Right cardiac atrium (tissue), 5 donors: ENCODE measurements at regions not wholly inside any gene's neighbourhood (a gene's known extent, or its start where the extent isn't known, plus 50 kb on each side); places are given as distances from the start of the nearest gene placed in this dataset.

ENCODE experiments used
- ATAC-seq, 2 donors: fragments of 200-7000 bp; cut with Tn5 transposase; one replicate each; pipeline versions ENCODE4 v1.8.0 to v1.9.1; 2020; ENCODE audit warnings: moderate library complexity in 2 of 2, mild to moderate bottlenecking in 1 of 2
- DNase-seq, 3 donors: peaks; one replicate each; pipeline ENCODE4 v3.0.0-alpha.2; 2020
- H3K27ac ChIP-seq: one replicate; pipeline ENCODE4 v1.5.1; 2013; ENCODE audit warnings: mild to moderate bottlenecking, low read length, control low read depth, moderate library complexity
- H3K27me3 ChIP-seq: one replicate; pipeline ENCODE4 v1.6.1; 2013; ENCODE audit not compliant: control insufficient read depth, insufficient read depth
- H3K4me1 ChIP-seq: one replicate; pipeline ENCODE4 v1.6.1; 2013; ENCODE audit warnings: low read length; ENCODE audit not compliant: control insufficient read depth, insufficient read depth
- H3K4me3 ChIP-seq: one replicate; pipeline ENCODE4 v1.5.1; 2013; ENCODE audit warnings: low read length, control low read depth
- H3K9me3 ChIP-seq: one replicate; pipeline ENCODE4 v1.6.1; 2013; ENCODE audit warnings: low read length; ENCODE audit not compliant: control insufficient read depth
- WGBS: extraction: QIAGEN DNeasy Blood & Tissue Kit; methylation state at CpG from one replicate; pipeline ENCODE4 v1.1.7; 2013; 5-methylcytosine and 5-hydroxymethylcytosine counted together
- intact Hi-C, 4 donors: fragments of 100-400 bp; cut with DNase I; formaldehyde crosslinking; loops; one replicate each; pipeline versions ENCODE4 v1.11.0 to v1.14.0; 2022 to 2023
- donor health status: healthy with polysubstance abuse.
- donor health status: DM: no; HTN: yes; CAD: no.
- donor health status: DM: no; HTN: no; CAD: no.
- donor health status: DM: no; HTN: yes; CAD: no; lungs with severe emphysema.
- donor health status: DM: yes; HTN: yes; CAD: no.

DNA sequence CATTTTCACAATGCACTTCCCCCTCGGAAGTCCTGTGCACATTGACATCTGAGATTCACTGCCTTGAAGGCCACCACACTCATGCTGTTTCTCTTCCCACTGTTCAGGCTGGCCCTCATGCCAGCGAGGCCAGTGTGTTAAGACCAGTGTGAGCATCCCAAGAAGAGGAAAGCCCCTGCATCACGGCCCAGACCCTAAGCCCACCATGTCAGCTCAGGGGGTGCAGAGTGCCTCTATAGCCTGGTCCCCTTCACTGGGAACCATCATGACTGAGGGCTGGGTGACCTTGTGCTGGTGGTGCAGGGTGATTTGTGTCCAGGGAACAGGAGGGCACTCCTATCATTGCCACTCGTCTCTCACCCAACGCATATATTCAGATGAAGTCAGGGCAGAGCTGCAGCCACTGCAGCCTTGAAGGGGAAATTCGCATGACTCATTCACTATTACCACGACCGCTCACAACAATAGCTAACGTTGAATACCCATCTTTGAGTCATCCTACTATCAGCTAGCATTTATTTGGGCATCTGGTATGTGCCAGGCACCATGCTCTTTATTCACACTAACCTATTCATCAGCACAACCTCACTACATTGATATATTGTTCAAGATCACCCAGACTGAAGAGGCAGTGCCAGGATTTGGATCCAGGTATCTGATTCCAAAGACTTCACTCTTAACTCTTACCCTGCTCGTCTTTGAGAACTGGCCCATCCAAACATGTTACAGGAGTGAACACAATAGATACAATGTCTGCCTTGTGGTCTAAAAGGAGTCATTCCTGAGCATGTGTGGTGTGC, 58.8 kb upstream of the SLC6A11 start:
- no peak for DNase-seq
- H3K27ac ChIP-seq = no peak overlapping the region
- whole genome bisulfite sequencing = 55% methylated on average over 10 of the region's 10 CpGs
- intact Hi-C loops = loop anchor here in 3 of 4 donors (5.0 to 10.0 kb wide), 3 partner anchors 298 to 578 kb away; no protein-coding TSS in a partner anchor
- no peaks in the 10 kb centered on the region for H3K4me1 ChIP-seq
- H3K27me3 ChIP-seq = no peaks in the 10 kb centered on the region
- no peak overlapping the region for H3K4me3 ChIP-seq
- no peaks in the 10 kb centered on the region for H3K9me3 ChIP-seq
- no peak for ATAC-seq

DNA sequence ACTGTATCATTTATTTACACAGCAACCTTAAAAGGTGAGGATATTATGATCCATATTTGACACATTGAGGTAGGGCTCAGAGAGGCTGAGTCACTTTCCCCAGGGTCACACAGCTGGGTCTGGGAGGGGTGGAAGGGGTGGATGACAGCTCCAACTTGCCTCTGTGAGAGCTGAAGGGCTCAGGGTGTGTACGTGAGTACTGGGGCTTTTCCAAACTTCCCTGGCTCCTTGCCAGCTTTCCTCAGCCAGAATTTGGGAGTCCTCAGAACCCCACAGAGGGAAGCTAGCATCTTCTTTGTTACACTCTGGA, 58.3 kb upstream of the SLC6A11 start:
- Histone ChIP-seq H3K4me1 (no peaks in the 10 kb centered on the region), H3K9me3 (no peaks in the 10 kb centered on the region), H3K27ac (no peak overlapping the region), H3K4me3 (no peak overlapping the region), H3K27me3 (no peaks in the 10 kb centered on the region)
- 14% methylated on average over 1 of the region's 1 CpG for WGBS
- no peak for ATAC-seq
- intact Hi-C loops = loop anchor here in 3 of 4 donors (2.0 to 10.0 kb wide), 4 partner anchors 125 to 577 kb away; no protein-coding TSS in a partner anchor
- no peak for DNase-seq

DNA sequence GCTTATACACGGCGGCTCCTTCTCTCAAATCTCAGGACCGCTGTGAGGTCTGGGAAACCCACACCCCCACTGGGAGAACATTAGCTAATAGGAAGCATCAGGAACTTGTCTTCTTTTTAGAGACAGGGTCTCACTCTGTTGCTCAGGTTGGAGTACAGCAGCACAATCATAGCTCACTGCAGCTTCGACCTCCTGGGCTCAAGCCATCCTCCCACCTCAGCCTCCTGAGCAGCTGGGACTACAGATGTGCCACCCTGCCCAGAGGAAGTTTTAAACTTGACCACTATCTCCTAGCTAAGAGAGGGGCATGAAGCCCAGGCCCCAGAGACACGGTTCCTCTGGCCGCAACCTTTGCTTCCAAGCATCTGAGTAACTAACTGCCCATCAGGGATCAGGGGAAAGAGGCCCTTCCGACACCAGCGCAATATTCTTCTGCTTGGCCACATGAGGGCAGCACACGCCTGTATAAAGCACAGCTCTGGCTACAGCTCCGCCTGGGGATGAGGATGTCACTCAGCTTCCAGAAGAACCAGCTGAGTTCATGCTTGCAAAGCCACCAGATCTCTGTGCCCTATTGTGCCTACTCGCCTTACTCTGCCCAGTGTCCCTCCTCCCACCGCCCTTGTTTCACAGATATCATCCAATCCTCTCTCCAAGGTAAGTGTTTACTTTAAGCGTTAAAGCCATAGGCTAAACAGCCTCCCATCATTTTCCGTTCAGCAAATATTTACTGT, 57.6 kb upstream of the SLC6A11 start:
- Histone ChIP-seq H3K4me3 (no peak overlapping the region), H3K9me3 (no peaks in the 10 kb centered on the region), H3K27ac (no peak overlapping the region), H3K27me3 (no peaks in the 10 kb centered on the region), H3K4me1 (no peaks in the 10 kb centered on the region)
- WGBS = 37% methylated on average over 14 of the region's 14 CpGs
- ATAC-seq (peak; percentile 79 to 90), DNase-seq (peak; percentile 46 to 76 (median 61))
- intact Hi-C loops = loop anchor here in 3 of 4 donors (2.0 to 10.0 kb wide), 4 partner anchors 124 to 576 kb away; no protein-coding TSS in a partner anchor

DNA sequence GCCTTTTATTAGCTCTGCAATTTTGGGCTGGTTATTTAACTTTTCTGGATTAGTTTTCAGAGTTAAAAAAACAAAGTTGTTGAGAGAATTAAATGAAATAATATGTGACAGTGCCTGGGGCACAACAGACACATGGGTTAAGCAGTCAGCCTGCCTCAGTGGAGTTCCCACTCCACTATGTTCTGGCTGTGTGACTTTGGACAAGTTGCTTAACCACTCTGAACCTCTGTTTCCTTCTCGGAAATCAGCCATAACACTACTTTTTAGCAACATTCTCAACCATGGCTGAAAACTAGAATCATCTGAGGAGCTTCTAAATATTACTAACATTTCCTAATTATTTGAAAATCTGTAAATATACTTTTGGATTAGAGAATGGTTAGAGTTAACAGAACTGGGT, 56.5 kb upstream of the SLC6A11 start:
- WGBS = 68% methylated on average over 1 of the region's 1 CpG
- Histone ChIP-seq H3K4me3 (no peak overlapping the region), H3K4me1 (no peaks in the 10 kb centered on the region), H3K27ac (no peak overlapping the region), H3K9me3 (no peaks in the 10 kb centered on the region), H3K27me3 (no peaks in the 10 kb centered on the region)
- DNase-seq = no peak
- no peak for ATAC-seq
- intact Hi-C loops = loop anchor here in 3 of 4 donors (2.0 to 10.0 kb wide), 4 partner anchors 123 to 575 kb away; no protein-coding TSS in a partner anchor

DNA sequence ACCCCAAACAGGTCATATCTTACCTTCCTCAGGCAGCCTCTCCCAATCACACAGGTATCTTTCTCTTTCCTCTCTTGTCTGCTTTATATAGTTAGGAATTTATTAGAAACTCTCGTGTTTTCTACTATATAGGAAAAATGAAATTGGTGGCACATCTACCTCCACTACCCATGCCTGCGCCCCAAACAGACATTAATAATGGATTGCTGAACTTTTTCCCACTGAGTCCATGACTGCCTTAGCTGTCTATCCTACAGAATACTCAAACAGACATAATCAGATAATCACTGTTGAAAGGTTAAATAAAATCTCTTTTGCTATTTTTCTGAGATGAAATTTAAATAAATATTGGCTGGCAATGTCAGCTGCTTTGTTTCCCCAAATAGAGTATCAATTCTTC, 55.8 kb upstream of the SLC6A11 start:
- Histone ChIP-seq H3K9me3 (no peaks in the 10 kb centered on the region), H3K4me3 (no peak overlapping the region), H3K4me1 (no peaks in the 10 kb centered on the region), H3K27me3 (no peaks in the 10 kb centered on the region), H3K27ac (no peak overlapping the region)
- 75% methylated on average over 2 of the region's 2 CpGs for WGBS
- intact Hi-C loops = loop anchor here in 2 of 4 donors (5.0 to 10.0 kb wide), 3 partner anchors 185 to 455 kb away; no protein-coding TSS in a partner anchor
- no peak for ATAC-seq
- DNase-seq = no peak

DNA sequence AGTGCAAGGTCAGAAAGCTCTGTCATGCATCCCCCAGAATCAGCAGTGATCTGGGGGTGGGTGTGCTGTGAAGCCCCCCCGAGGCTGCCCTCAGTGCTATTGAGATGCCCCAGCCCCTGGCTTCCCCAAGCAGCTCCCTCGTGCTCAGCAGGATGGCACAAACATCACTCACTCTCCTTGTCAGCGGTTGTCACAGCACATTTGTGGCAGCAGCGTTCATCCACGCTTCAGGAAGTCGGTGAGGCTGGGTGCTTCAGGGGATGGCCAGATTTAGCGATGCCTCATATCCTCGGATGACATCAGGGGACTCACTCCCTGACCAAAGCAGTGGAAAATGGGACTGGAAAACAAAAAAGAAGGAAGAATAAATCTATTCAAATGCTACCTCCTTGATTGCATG, 54.4 kb upstream of the SLC6A11 start:
- H3K4me1 ChIP-seq = no peaks in the 10 kb centered on the region
- H3K27me3 ChIP-seq = no peaks in the 10 kb centered on the region
- no peak overlapping the region for H3K27ac ChIP-seq
- intact Hi-C loops = loop anchor here in 2 of 4 donors (5.0 to 10.0 kb wide), 3 partner anchors 183 to 453 kb away; no protein-coding TSS in a partner anchor
- ATAC-seq (no peak), DNase-seq (no peak)
- WGBS = 18% methylated on average over 8 of the region's 8 CpGs
- H3K9me3 ChIP-seq = no peaks in the 10 kb centered on the region
- no peak overlapping the region for H3K4me3 ChIP-seq

DNA sequence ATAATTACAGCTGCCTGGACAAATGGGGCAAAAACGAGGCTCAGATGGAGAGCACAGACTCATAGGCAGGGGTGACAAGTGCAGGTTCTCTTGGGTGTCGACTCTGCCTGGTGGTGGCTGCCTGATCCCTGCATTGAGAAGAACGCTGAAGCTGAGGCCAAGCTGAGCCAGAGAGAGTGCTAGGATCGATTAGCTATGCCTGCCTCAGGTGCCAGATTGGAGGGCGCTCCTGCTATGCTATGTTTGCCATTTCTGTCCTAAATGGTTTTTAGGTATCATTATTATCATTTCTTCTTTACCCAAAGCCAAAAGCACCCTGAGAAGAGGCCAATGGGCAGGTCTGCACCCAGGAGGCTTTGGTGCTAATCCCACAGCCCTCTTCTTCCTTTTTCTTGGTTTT, 53.9 kb upstream of the SLC6A11 start:
- Histone ChIP-seq H3K4me3 (no peak overlapping the region), H3K27me3 (no peaks in the 10 kb centered on the region), H3K4me1 (no peaks in the 10 kb centered on the region), H3K9me3 (no peaks in the 10 kb centered on the region), H3K27ac (no peak overlapping the region)
- 47% methylated on average over 5 of the region's 5 CpGs for WGBS
- DNase-seq = no peak
- ATAC-seq = no peak
- intact Hi-C loops = loop anchor here in 2 of 4 donors (5.0 to 10.0 kb wide), 3 partner anchors 183 to 453 kb away; no protein-coding TSS in a partner anchor

DNA sequence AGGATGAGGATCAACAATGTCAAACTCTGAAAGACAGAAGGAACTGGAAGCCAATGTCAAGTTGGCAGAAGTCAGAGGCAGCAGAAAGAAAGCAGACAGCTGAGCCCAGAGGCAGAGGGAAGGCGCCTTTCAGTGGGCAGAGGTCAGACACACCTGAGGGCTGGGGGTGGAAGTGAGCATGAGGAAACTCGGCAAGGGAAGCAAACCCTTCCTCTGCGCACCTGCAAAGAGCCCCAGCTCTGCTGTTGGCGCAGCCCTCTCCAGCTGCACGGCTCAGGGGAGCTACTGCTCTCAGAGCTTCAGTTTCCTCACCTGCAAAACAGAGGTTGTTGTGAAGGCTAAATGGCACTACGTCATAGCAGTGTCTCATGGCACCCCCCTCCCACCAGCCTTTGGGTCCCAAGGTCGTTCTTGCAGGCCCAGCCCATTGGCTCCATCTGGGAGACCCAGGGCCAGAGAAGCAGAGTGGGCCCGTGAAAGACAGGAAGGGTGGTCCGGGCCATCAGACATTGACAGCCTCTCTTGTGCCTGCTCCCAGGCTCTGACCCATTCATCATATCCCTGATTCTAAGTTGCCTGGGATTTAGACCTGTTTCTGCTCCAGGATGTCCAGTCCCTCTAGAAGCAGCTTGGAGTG, 53.3 kb upstream of the SLC6A11 start:
- H3K4me1 ChIP-seq = no peaks in the 10 kb centered on the region
- H3K9me3 ChIP-seq = no peaks in the 10 kb centered on the region
- no peak for DNase-seq
- no peak overlapping the region for H3K4me3 ChIP-seq
- 68% methylated on average over 9 of the region's 9 CpGs for WGBS
- intact Hi-C loops = loop anchor here in 2 of 4 donors (5.0 to 10.0 kb wide), 3 partner anchors 182 to 452 kb away; no protein-coding TSS in a partner anchor
- H3K27me3 ChIP-seq = no peaks in the 10 kb centered on the region
- no peak overlapping the region for H3K27ac ChIP-seq
- no peak for ATAC-seq

DNA sequence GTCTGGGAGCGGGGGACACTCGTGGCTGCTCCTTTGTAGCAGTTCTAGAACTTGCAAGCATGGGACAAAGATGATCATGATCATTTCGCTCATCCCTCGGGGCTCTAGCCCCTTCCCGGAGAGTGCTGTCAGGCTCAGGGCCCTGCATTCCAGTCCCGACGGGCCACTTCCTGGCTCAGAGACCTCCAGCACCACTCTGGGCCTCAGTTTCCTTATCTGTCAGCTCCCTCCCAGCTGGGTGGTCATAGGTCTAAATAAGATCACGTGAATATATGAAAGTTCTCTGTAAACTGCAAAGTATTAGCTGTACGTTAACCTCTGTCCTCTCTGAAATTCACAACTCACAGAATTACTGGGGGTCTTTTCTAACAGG, 52.8 kb upstream of the SLC6A11 start:
- Histone ChIP-seq H3K9me3 (no peaks in the 10 kb centered on the region), H3K27me3 (no peaks in the 10 kb centered on the region), H3K4me1 (no peaks in the 10 kb centered on the region), H3K4me3 (no peak overlapping the region), H3K27ac (no peak overlapping the region)
- ATAC-seq (no peak), DNase-seq (no peak)
- WGBS = 81% methylated on average over 9 of the region's 9 CpGs
- intact Hi-C loops = loop anchor here in 2 of 4 donors (5.0 to 10.0 kb wide), 3 partner anchors 182 to 452 kb away; no protein-coding TSS in a partner anchor

DNA sequence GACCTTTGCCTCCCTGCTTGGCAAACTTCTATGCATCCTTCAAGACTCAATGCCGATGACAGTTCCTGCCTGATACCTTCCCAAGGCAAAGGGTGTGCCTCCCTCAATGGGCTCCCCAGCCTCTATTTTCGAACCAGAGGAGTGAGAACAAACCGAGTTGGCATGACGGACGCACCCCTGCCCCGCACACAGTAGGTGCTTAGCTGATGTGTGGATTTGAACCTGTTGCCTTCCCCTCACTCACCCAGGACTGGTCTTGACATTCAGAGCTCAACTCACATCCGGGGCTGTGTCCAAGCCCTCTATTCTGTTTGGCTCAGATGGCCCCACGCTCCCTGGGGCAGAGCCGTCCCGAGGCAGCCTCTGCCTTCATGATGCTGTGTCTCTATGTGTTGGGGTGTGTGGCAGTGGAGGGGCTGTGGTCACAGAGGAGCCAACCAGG, 52.2 kb upstream of the SLC6A11 start:
- DNase-seq (no peak), ATAC-seq (no peak)
- 78% methylated on average over 10 of the region's 10 CpGs for WGBS
- Histone ChIP-seq H3K27ac (no peak overlapping the region), H3K27me3 (no peaks in the 10 kb centered on the region), H3K4me3 (no peak overlapping the region), H3K4me1 (no peaks in the 10 kb centered on the region), H3K9me3 (no peaks in the 10 kb centered on the region)
- intact Hi-C loops = loop anchor here in 2 of 4 donors (5.0 to 10.0 kb wide), 3 partner anchors 181 to 451 kb away; no protein-coding TSS in a partner anchor
